ENCODE measurements at regions not wholly inside any gene's neighbourhood (a gene's known extent, or its start where the extent isn't known, plus 50 kb on each side); places are given as distances from the start of the nearest gene placed in this dataset.

DNA sequence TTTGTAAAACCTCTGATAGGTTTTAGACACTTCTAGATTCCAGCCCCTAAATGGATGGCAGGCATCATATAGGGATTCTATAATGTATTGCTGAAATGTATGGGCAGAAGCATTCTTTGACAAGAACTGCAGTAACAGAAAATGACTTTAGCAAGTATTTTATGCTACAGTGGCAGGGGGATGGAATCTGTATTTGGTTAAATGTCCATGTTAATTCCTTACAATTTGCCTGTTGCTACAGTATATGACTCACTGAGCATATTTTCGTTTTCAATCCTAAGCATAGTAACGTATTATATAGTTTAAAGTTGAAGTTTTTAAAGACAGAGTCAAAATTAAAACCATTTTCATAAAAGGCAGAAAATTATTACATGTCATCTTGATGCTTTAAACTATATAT is 150.1 kb downstream of the MEX3B start:
- DNase-seq (no peak), FAIRE-seq (no peak)
- no peak for TF ChIP-seq CTCF (IDR thresholded peaks at IDR 0.05; ENCODE audit: borderline replicate concordance, extremely low read depth, insufficient read depth)

DNA sequence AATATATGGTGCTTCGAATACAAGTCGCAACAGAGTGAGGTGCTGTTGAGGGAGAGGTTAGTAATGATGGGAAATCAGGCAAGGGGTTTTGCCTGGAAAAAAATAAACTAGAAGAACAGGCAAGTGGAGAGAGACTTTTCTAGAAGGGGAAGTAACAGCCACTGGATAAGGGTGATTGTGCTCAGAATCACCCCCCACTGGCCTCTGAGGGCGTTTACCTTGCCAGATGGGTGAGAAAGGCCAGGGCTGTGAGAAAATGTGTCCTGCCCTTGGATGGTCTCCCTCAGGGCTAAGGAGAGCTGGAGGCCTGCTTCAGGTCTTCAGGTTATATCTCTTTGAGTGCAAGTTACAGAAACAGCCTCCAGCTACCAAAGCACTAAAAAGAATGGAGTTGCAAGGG is 151.8 kb downstream of the MEX3B start:
- H3K4me3 ChIP-seq (ENCODE audit: low read length in 3 of 3) = no peak overlapping the region
- no peaks in the 10 kb centered on the region for H3K4me1 ChIP-seq (ENCODE audit: control insufficient read depth in 2 of 3, insufficient read depth in 2 of 3, low read depth in 1 of 3, low read length in 3 of 3)
- H3K9me3 ChIP-seq (ENCODE audit: control insufficient read depth in 2 of 3, insufficient read depth in 1 of 3, low read length in 3 of 3) = no peaks in the 10 kb centered on the region
- no peak overlapping the region for H3K9ac ChIP-seq (ENCODE audit: low read length in 3 of 3)
- H3K27ac ChIP-seq (ENCODE audit: low read depth in 2 of 2, low read length in 2 of 2) = no peak overlapping the region
- TF ChIP-seq CTCF (IDR thresholded peaks at IDR 0.05; ENCODE audit: borderline replicate concordance, extremely low read depth, insufficient read depth) = no peak
- DNase-seq = no peak
- FAIRE-seq = no peak
- H3K36me3 ChIP-seq (ENCODE audit: control insufficient read depth in 2 of 3, insufficient read depth in 3 of 3, low read length in 3 of 3) = no peaks in the 10 kb centered on the region
- H3K27me3 ChIP-seq (ENCODE audit: control insufficient read depth, insufficient read depth, low read length) = no peaks in the 10 kb centered on the region
- intact Hi-C loops (cut with DNase I) = no loop called here

More for the DNA sequence above, 150.1 kb downstream of the MEX3B start:
- H3K9ac ChIP-seq (ENCODE audit: low read length in 3 of 3) = no peak overlapping the region
- H3K27ac ChIP-seq (ENCODE audit: low read depth in 2 of 2, low read length in 2 of 2) = no peak overlapping the region
- H3K27me3 ChIP-seq (ENCODE audit: control insufficient read depth, insufficient read depth, low read length) = no peaks in the 10 kb centered on the region
- no peaks in the 10 kb centered on the region for H3K9me3 ChIP-seq (ENCODE audit: control insufficient read depth in 2 of 3, insufficient read depth in 1 of 3, low read length in 3 of 3)
- no peaks in the 10 kb centered on the region for H3K4me1 ChIP-seq (ENCODE audit: control insufficient read depth in 2 of 3, insufficient read depth in 2 of 3, low read depth in 1 of 3, low read length in 3 of 3)
- H3K4me3 ChIP-seq (ENCODE audit: low read length in 3 of 3) = no peak overlapping the region
- H3K36me3 ChIP-seq (ENCODE audit: control insufficient read depth in 2 of 3, insufficient read depth in 3 of 3, low read length in 3 of 3) = no peaks in the 10 kb centered on the region
- intact Hi-C loops (cut with DNase I) = no loop called here

- peak in 2 of 5 donors; percentile 22 to 59 for DNase-seq
- FAIRE-seq = no peak
Observed at GRCh38 chr15:81893182-81893835, 152.5 kb downstream of the MEX3B start.

More at GRCh38 chr15:81893182-81893835, 152.5 kb downstream of the MEX3B start:
- Histone ChIP-seq H3K4me1 (ENCODE audit: control insufficient read depth in 2 of 3, insufficient read depth in 2 of 3, low read depth in 1 of 3, low read length in 3 of 3) (no peaks in the 10 kb centered on the region), H3K36me3 (ENCODE audit: control insufficient read depth in 2 of 3, insufficient read depth in 3 of 3, low read length in 3 of 3) (no peaks in the 10 kb centered on the region), H3K9ac (ENCODE audit: low read length in 3 of 3) (no peak overlapping the region), H3K4me3 (ENCODE audit: low read length in 3 of 3) (no peak overlapping the region), H3K9me3 (ENCODE audit: control insufficient read depth in 2 of 3, insufficient read depth in 1 of 3, low read length in 3 of 3) (no peaks in the 10 kb centered on the region), H3K27me3 (ENCODE audit: control insufficient read depth, insufficient read depth, low read length) (no peaks in the 10 kb centered on the region), H3K27ac (ENCODE audit: low read depth in 2 of 2, low read length in 2 of 2) (no peak overlapping the region)
- intact Hi-C loops (cut with DNase I) = no loop called here
- no peak for TF ChIP-seq CTCF (IDR thresholded peaks at IDR 0.05; ENCODE audit: borderline replicate concordance, extremely low read depth, insufficient read depth)

Data from kidney (tissue), 13 donors.